NCI-H187 treated with DMSO at 0.1 percent for 48 hours (cell line): ENCODE measurements at regions not wholly inside any gene's neighbourhood (a gene's known extent, or its start where the extent isn't known, plus 50 kb on each side); places are given as distances from the start of the nearest gene placed in this dataset.
"Not testable (repeated sequence)": the region's sequence is repeated elsewhere in the genome, so short reads cannot be mapped to it uniquely, and the experiment has no call there.

Source experiments
- DNase-seq: peaks from one replicate; lab custom pipeline; 2025; lab: John Stamatoyannopoulos, UW

GRCh38 chr9:126173401-126173800 is 153.2 kb upstream of the MVB12B start:
- no peak for DNase-seq

GRCh38 chr9:126173929-126174328 is 152.7 kb upstream of the MVB12B start:
- no peak for DNase-seq

GRCh38 chr9:126183266-126183665 is 143.4 kb upstream of the MVB12B start:
- DNase-seq, result no peak

- not testable (repeated sequence) for DNase-seq
Measured at GRCh38 chr9:126190994-126191393, 135.6 kb upstream of the MVB12B start.

GRCh38 chr9:126198854-126199253 is 127.8 kb upstream of the MVB12B start:
- DNase-seq, result no peak

GRCh38 chr9:126203313-126203712 is 123.3 kb upstream of the MVB12B start:
- no peak for DNase-seq

- DNase-seq, result no peak
Measured at GRCh38 chr9:126204197-126204596, 122.4 kb upstream of the MVB12B start.

- DNase-seq, result no peak
Measured at GRCh38 chr9:126204708-126205225, 121.9 kb upstream of the MVB12B start.

GRCh38 chr9:126205265-126205664 is 121.4 kb upstream of the MVB12B start:
- no peak for DNase-seq

- DNase-seq, result no peak
Measured at GRCh38 chr9:126205845-126206498, 120.7 kb upstream of the MVB12B start.

- no peak for DNase-seq
Measured at GRCh38 chr9:126207256-126207655, 119.4 kb upstream of the MVB12B start.

GRCh38 chr9:126208216-126208758 is 118.3 kb upstream of the MVB12B start:
- no peak for DNase-seq

GRCh38 chr9:126211441-126212074 is 115.1 kb upstream of the MVB12B start:
- no peak for DNase-seq

- no peak for DNase-seq
Measured at GRCh38 chr9:126215486-126215885, 111.1 kb upstream of the MVB12B start.

GRCh38 chr9:126216826-126217225 is 109.8 kb upstream of the MVB12B start:
- no peak for DNase-seq

- DNase-seq, result no peak
Measured at GRCh38 chr9:126217250-126217653, 109.4 kb upstream of the MVB12B start.

GRCh38 chr9:126217797-126218196 is 108.8 kb upstream of the MVB12B start:
- no peak for DNase-seq

- DNase-seq, result no peak
Measured at GRCh38 chr9:126218359-126219125, 108.1 kb upstream of the MVB12B start.

GRCh38 chr9:126219166-126219565 is 107.5 kb upstream of the MVB12B start:
- no peak for DNase-seq

GRCh38 chr9:126219648-126220063 is 107.0 kb upstream of the MVB12B start:
- no peak for DNase-seq

GRCh38 chr9:126221480-126221879 is 105.1 kb upstream of the MVB12B start:
- DNase-seq, result no peak

- DNase-seq, result no peak
Measured at GRCh38 chr9:126222363-126222834, 104.2 kb upstream of the MVB12B start.
